Esophagus squamous epithelium (tissue), 4 donors: ENCODE measurements at regions not wholly inside any gene's neighbourhood (a gene's known extent, or its start where the extent isn't known, plus 50 kb on each side); places are given as distances from the start of the nearest gene placed in this dataset.

Source experiments
- POLR2A ChIP-seq, 4 donors: fragments of 450-650 bp; IDR thresholded peaks; one replicate each; pipeline ENCODE4 v1.6.1; 2017; ENCODE audit warnings: antibody characterized with exemption in 4 of 4, mild to moderate bottlenecking in 4 of 4, moderate library complexity in 3 of 4
- TF ChIP-seq, protein P1 (sequence below), 6 experiments: fragments of 450-650 bp in 4 of 6; fragments of 200-600 bp in 2 of 6; sonication (generic) in 2 of 6; IDR thresholded peaks; one replicate each; pipeline ENCODE4 v1.5.1; 2016 to 2019; ENCODE audit warnings: antibody characterized with exemption in 6 of 6, mild to moderate bottlenecking in 4 of 6, moderate library complexity in 4 of 6

GRCh38 chr12:105910030-105910429 lies 228.7 kb downstream of the NUAK1 start:
- TF ChIP-seq, protein P1, sequence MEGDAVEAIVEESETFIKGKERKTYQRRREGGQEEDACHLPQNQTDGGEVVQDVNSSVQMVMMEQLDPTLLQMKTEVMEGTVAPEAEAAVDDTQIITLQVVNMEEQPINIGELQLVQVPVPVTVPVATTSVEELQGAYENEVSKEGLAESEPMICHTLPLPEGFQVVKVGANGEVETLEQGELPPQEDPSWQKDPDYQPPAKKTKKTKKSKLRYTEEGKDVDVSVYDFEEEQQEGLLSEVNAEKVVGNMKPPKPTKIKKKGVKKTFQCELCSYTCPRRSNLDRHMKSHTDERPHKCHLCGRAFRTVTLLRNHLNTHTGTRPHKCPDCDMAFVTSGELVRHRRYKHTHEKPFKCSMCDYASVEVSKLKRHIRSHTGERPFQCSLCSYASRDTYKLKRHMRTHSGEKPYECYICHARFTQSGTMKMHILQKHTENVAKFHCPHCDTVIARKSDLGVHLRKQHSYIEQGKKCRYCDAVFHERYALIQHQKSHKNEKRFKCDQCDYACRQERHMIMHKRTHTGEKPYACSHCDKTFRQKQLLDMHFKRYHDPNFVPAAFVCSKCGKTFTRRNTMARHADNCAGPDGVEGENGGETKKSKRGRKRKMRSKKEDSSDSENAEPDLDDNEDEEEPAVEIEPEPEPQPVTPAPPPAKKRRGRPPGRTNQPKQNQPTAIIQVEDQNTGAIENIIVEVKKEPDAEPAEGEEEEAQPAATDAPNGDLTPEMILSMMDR (IDR thresholded peaks at IDR 0.05), result no peak
- no peak for TF ChIP-seq POLR2A (IDR thresholded peaks at IDR 0.05)
